ENCODE measurements at regions not wholly inside any gene's neighbourhood (a gene's known extent, or its start where the extent isn't known, plus 50 kb on each side); places are given as distances from the start of the nearest gene placed in this dataset.

GRCh38 chr13:47413526-47413925, 516.7 kb upstream of the HTR2A start:
- Histone ChIP-seq H3K4me1 (ENCODE audit: control insufficient read depth in 5 of 5, insufficient read depth in 5 of 5, low read length in 5 of 5) (no peaks in the 10 kb centered on the region), H3K27me3 (ENCODE audit: control insufficient read depth in 5 of 5, insufficient read depth in 4 of 5, low read length in 5 of 5) (no peaks in the 10 kb centered on the region), H3K4me3 (ENCODE audit: low read depth in 1 of 5, low read length in 5 of 5) (no peak overlapping the region), H3K9ac (ENCODE audit: low read length in 5 of 5) (no peak overlapping the region), H3K27ac (ENCODE audit: low read depth, low read length) (no peak overlapping the region), H3K36me3 (ENCODE audit: control insufficient read depth in 5 of 5, insufficient read depth in 5 of 5, low read length in 5 of 5) (no peaks in the 10 kb centered on the region), H3K9me3 (ENCODE audit: control insufficient read depth in 5 of 5, low read length in 5 of 5) (no peaks in the 10 kb centered on the region)

GRCh38 chr13:47413112-47413511, 516.3 kb upstream of the HTR2A start:
- no peak overlapping the region for H3K27ac ChIP-seq (ENCODE audit: low read depth, low read length)
- no peak overlapping the region for H3K9ac ChIP-seq (ENCODE audit: low read length in 5 of 5)
- no peaks in the 10 kb centered on the region for H3K36me3 ChIP-seq (ENCODE audit: control insufficient read depth in 5 of 5, insufficient read depth in 5 of 5, low read length in 5 of 5)
- H3K9me3 ChIP-seq (ENCODE audit: control insufficient read depth in 5 of 5, low read length in 5 of 5): no peaks in the 10 kb centered on the region
- H3K4me3 ChIP-seq (ENCODE audit: low read depth in 1 of 5, low read length in 5 of 5): no peak overlapping the region
- no peaks in the 10 kb centered on the region for H3K27me3 ChIP-seq (ENCODE audit: control insufficient read depth in 5 of 5, insufficient read depth in 4 of 5, low read length in 5 of 5)
- H3K4me1 ChIP-seq (ENCODE audit: control insufficient read depth in 5 of 5, insufficient read depth in 5 of 5, low read length in 5 of 5): no peaks in the 10 kb centered on the region

- Histone ChIP-seq H3K4me1 (ENCODE audit: control insufficient read depth in 5 of 5, insufficient read depth in 5 of 5, low read length in 5 of 5) (no peaks in the 10 kb centered on the region), H3K27me3 (ENCODE audit: control insufficient read depth in 5 of 5, insufficient read depth in 4 of 5, low read length in 5 of 5) (no peaks in the 10 kb centered on the region), H3K9me3 (ENCODE audit: control insufficient read depth in 5 of 5, low read length in 5 of 5) (no peaks in the 10 kb centered on the region), H3K27ac (ENCODE audit: low read depth, low read length) (no peak overlapping the region), H3K9ac (ENCODE audit: low read length in 5 of 5) (no peak overlapping the region), H3K36me3 (ENCODE audit: control insufficient read depth in 5 of 5, insufficient read depth in 5 of 5, low read length in 5 of 5) (no peaks in the 10 kb centered on the region), H3K4me3 (ENCODE audit: low read depth in 1 of 5, low read length in 5 of 5) (no peak overlapping the region)
Observed at GRCh38 chr13:47409778-47410177, 512.9 kb upstream of the HTR2A start.

GRCh38 chr13:47408546-47409319, 511.9 kb upstream of the HTR2A start:
- Histone ChIP-seq H3K36me3 (ENCODE audit: control insufficient read depth in 5 of 5, insufficient read depth in 5 of 5, low read length in 5 of 5) (no peaks in the 10 kb centered on the region), H3K9me3 (ENCODE audit: control insufficient read depth in 5 of 5, low read length in 5 of 5) (no peaks in the 10 kb centered on the region), H3K4me1 (ENCODE audit: control insufficient read depth in 5 of 5, insufficient read depth in 5 of 5, low read length in 5 of 5) (no peaks in the 10 kb centered on the region), H3K27ac (ENCODE audit: low read depth, low read length) (no peak overlapping the region), H3K4me3 (ENCODE audit: low read depth in 1 of 5, low read length in 5 of 5) (no peak overlapping the region), H3K27me3 (ENCODE audit: control insufficient read depth in 5 of 5, insufficient read depth in 4 of 5, low read length in 5 of 5) (no peaks in the 10 kb centered on the region), H3K9ac (ENCODE audit: low read length in 5 of 5) (no peak overlapping the region)

- Histone ChIP-seq H3K4me3 (ENCODE audit: low read depth in 1 of 5, low read length in 5 of 5) (no peak overlapping the region), H3K27ac (ENCODE audit: low read depth, low read length) (no peak overlapping the region)
Observed at GRCh38 chr13:47407808-47408207, 511.0 kb upstream of the HTR2A start.

GRCh38 chr13:47399599-47399998, 502.7 kb upstream of the HTR2A start:
- Histone ChIP-seq H3K4me3 (ENCODE audit: low read depth in 1 of 5, low read length in 5 of 5) (no peak overlapping the region), H3K9me3 (ENCODE audit: control insufficient read depth in 5 of 5, low read length in 5 of 5) (no peaks in the 10 kb centered on the region), H3K4me1 (ENCODE audit: control insufficient read depth in 5 of 5, insufficient read depth in 5 of 5, low read length in 5 of 5) (no peaks in the 10 kb centered on the region), H3K9ac (ENCODE audit: low read length in 5 of 5) (no peak overlapping the region), H3K36me3 (ENCODE audit: control insufficient read depth in 5 of 5, insufficient read depth in 5 of 5, low read length in 5 of 5) (no peaks in the 10 kb centered on the region), H3K27me3 (ENCODE audit: control insufficient read depth in 5 of 5, insufficient read depth in 4 of 5, low read length in 5 of 5) (no peaks in the 10 kb centered on the region), H3K27ac (ENCODE audit: low read depth, low read length) (no peak overlapping the region)

More at GRCh38 chr13:47407808-47408207, 511.0 kb upstream of the HTR2A start:
- Histone ChIP-seq H3K27me3 (ENCODE audit: control insufficient read depth in 5 of 5, insufficient read depth in 4 of 5, low read length in 5 of 5) (no peaks in the 10 kb centered on the region), H3K4me1 (ENCODE audit: control insufficient read depth in 5 of 5, insufficient read depth in 5 of 5, low read length in 5 of 5) (no peaks in the 10 kb centered on the region), H3K36me3 (ENCODE audit: control insufficient read depth in 5 of 5, insufficient read depth in 5 of 5, low read length in 5 of 5) (no peaks in the 10 kb centered on the region), H3K9ac (ENCODE audit: low read length in 5 of 5) (no peak overlapping the region), H3K9me3 (ENCODE audit: control insufficient read depth in 5 of 5, low read length in 5 of 5) (no peaks in the 10 kb centered on the region)

GRCh38 chr13:47397739-47398138, 500.9 kb upstream of the HTR2A start:
- Histone ChIP-seq H3K36me3 (ENCODE audit: control insufficient read depth in 5 of 5, insufficient read depth in 5 of 5, low read length in 5 of 5) (no peaks in the 10 kb centered on the region), H3K4me1 (ENCODE audit: control insufficient read depth in 5 of 5, insufficient read depth in 5 of 5, low read length in 5 of 5) (no peaks in the 10 kb centered on the region), H3K9me3 (ENCODE audit: control insufficient read depth in 5 of 5, low read length in 5 of 5) (no peaks in the 10 kb centered on the region), H3K9ac (ENCODE audit: low read length in 5 of 5) (no peak overlapping the region), H3K4me3 (ENCODE audit: low read depth in 1 of 5, low read length in 5 of 5) (no peak overlapping the region), H3K27ac (ENCODE audit: low read depth, low read length) (no peak overlapping the region), H3K27me3 (ENCODE audit: control insufficient read depth in 5 of 5, insufficient read depth in 4 of 5, low read length in 5 of 5) (no peaks in the 10 kb centered on the region)

- Histone ChIP-seq H3K36me3 (ENCODE audit: control insufficient read depth in 5 of 5, insufficient read depth in 5 of 5, low read length in 5 of 5) (no peaks in the 10 kb centered on the region), H3K4me3 (ENCODE audit: low read depth in 1 of 5, low read length in 5 of 5) (no peak overlapping the region), H3K4me1 (ENCODE audit: control insufficient read depth in 5 of 5, insufficient read depth in 5 of 5, low read length in 5 of 5) (no peaks in the 10 kb centered on the region), H3K27ac (ENCODE audit: low read depth, low read length) (no peak overlapping the region), H3K9ac (ENCODE audit: low read length in 5 of 5) (no peak overlapping the region), H3K9me3 (ENCODE audit: control insufficient read depth in 5 of 5, low read length in 5 of 5) (no peaks in the 10 kb centered on the region), H3K27me3 (ENCODE audit: control insufficient read depth in 5 of 5, insufficient read depth in 4 of 5, low read length in 5 of 5) (no peaks in the 10 kb centered on the region)
Observed at GRCh38 chr13:47396915-47397314, 500.1 kb upstream of the HTR2A start.

- H3K9ac ChIP-seq (ENCODE audit: low read length in 5 of 5): no peak overlapping the region
- H3K36me3 ChIP-seq (ENCODE audit: control insufficient read depth in 5 of 5, insufficient read depth in 5 of 5, low read length in 5 of 5): no peaks in the 10 kb centered on the region
- H3K4me1 ChIP-seq (ENCODE audit: control insufficient read depth in 5 of 5, insufficient read depth in 5 of 5, low read length in 5 of 5): no peaks in the 10 kb centered on the region
- no peak overlapping the region for H3K4me3 ChIP-seq (ENCODE audit: low read depth in 1 of 5, low read length in 5 of 5)
- H3K27me3 ChIP-seq (ENCODE audit: control insufficient read depth in 5 of 5, insufficient read depth in 4 of 5, low read length in 5 of 5): no peaks in the 10 kb centered on the region
- no peak overlapping the region for H3K27ac ChIP-seq (ENCODE audit: low read depth, low read length)
- H3K9me3 ChIP-seq (ENCODE audit: control insufficient read depth in 5 of 5, low read length in 5 of 5): peaks cover 0 to 5% (median 2%) of the 10 kb centered on the region in 5 donors
Observed at GRCh38 chr13:47374741-47375140, 477.9 kb upstream of the HTR2A start.

- Histone ChIP-seq H3K9ac (ENCODE audit: low read length in 5 of 5) (no peak overlapping the region), H3K9me3 (ENCODE audit: control insufficient read depth in 5 of 5, low read length in 5 of 5) (peaks cover 0 to 5% (median 2%) of the 10 kb centered on the region in 5 donors), H3K4me1 (ENCODE audit: control insufficient read depth in 5 of 5, insufficient read depth in 5 of 5, low read length in 5 of 5) (no peaks in the 10 kb centered on the region), H3K27me3 (ENCODE audit: control insufficient read depth in 5 of 5, insufficient read depth in 4 of 5, low read length in 5 of 5) (no peaks in the 10 kb centered on the region), H3K4me3 (ENCODE audit: low read depth in 1 of 5, low read length in 5 of 5) (no peak overlapping the region), H3K36me3 (ENCODE audit: control insufficient read depth in 5 of 5, insufficient read depth in 5 of 5, low read length in 5 of 5) (no peaks in the 10 kb centered on the region), H3K27ac (ENCODE audit: low read depth, low read length) (no peak overlapping the region)
Observed at GRCh38 chr13:47372751-47373150, 475.9 kb upstream of the HTR2A start.

All from subcutaneous abdominal adipose tissue (tissue), 5 donors.